Karpas-422 (cell line): ENCODE measurements at regions not wholly inside any gene's neighbourhood (a gene's known extent, or its start where the extent isn't known, plus 50 kb on each side); places are given as distances from the start of the nearest gene placed in this dataset.

ENCODE experiments used
- DNase-seq: peaks from one replicate; pipeline ENCODE4 v3.0.0-alpha.2; 2015
- H2AFZ ChIP-seq: fragments of 200-600 bp; sonication (generic); 2 replicates; pipeline ENCODE4 v1.6.1; 2014; ENCODE audit warnings: antibody characterized with exemption, low read length, mixed read lengths
- H3K27ac ChIP-seq: fragments of 200-600 bp; sonication (generic); 2 replicates; pipeline ENCODE4 v1.5.1; 2014; ENCODE audit warnings: mild to moderate bottlenecking, low read length, moderate library complexity
- H3K27me3 ChIP-seq: fragments of 200-600 bp; sonication (generic); 2 replicates; pipeline ENCODE4 v1.6.1; 2014; ENCODE audit warnings: low read length, mixed read lengths
- H3K36me3 ChIP-seq: fragments of 200-600 bp; sonication (generic); 2 replicates; pipeline ENCODE4 v1.6.1; 2014; ENCODE audit warnings: low read length, mixed read lengths; ENCODE audit not compliant: insufficient read depth
- H3K4me1 ChIP-seq: fragments of 200-600 bp; sonication (generic); 2 replicates; pipeline ENCODE4 v1.6.1; 2014; ENCODE audit warnings: mild to moderate bottlenecking, low read length, mixed read lengths
- H3K4me2 ChIP-seq: fragments of 200-600 bp; sonication (generic); 2 replicates; pipeline ENCODE4 v1.6.1; 2014; ENCODE audit warnings: low read length, low read depth, mild to moderate bottlenecking; ENCODE audit not compliant: poor library complexity, severe bottlenecking
- H3K4me3 ChIP-seq: fragments of 200-600 bp; sonication (generic); 2 replicates; pipeline ENCODE4 v1.5.1; 2014; ENCODE audit warnings: mild to moderate bottlenecking, antibody characterized with exemption, low read length, mixed read lengths
- H3K79me2 ChIP-seq: fragments of 200-600 bp; sonication (generic); 2 replicates; pipeline ENCODE4 v1.6.1; 2014; ENCODE audit warnings: mild to moderate bottlenecking, low read length, mixed read lengths
- H3K9ac ChIP-seq: fragments of 200-600 bp; sonication (generic); 2 replicates; pipeline ENCODE4 v1.6.0; 2014; ENCODE audit warnings: low read length
- H3K9me2 ChIP-seq: fragments of 200-600 bp; sonication (generic), shearing (Covaris generic); replicated peaks from 2 replicates; pipeline ENCODE4 v1.6.0; 2014; ENCODE audit warnings: mild to moderate bottlenecking, low read length, moderate library complexity; ENCODE audit not compliant: insufficient read depth
- H3K9me3 ChIP-seq: fragments of 300-700, 200-600 bp; sonication (generic); 2 replicates; pipeline ENCODE4 v1.6.1; 2014; ENCODE audit warnings: low read length, mixed read lengths
- H4K20me1 ChIP-seq: fragments of 200-600 bp; sonication (generic); 2 replicates; pipeline ENCODE4 v1.6.1; 2014; ENCODE audit warnings: mild to moderate bottlenecking, antibody characterized with exemption, low read length, low read depth; ENCODE audit not compliant: insufficient read depth

- no peak for DNase-seq
- Histone ChIP-seq H3K4me1 (no peaks in the 10 kb centered on the region), H4K20me1 (no peaks in the 10 kb centered on the region), H3K9ac (no peak overlapping the region), H3K36me3 (no peaks in the 10 kb centered on the region), H3K4me2 (no peak overlapping the region), H3K79me2 (no peaks in the 10 kb centered on the region), H3K9me2 (no peaks in the 10 kb centered on the region), H3K9me3 (no peaks in the 10 kb centered on the region), H3K4me3 (no peak overlapping the region), H3K27ac (no peak overlapping the region), H2AFZ (no peak overlapping the region), H3K27me3 (no peaks in the 10 kb centered on the region)
Observed at GRCh38 chr18:42412896-42413295, 457.9 kb downstream of the PIK3C3 start.

GRCh38 chr18:42413870-42414269 is 458.8 kb downstream of the PIK3C3 start:
- no peaks in the 10 kb centered on the region for H4K20me1 ChIP-seq
- no peak overlapping the region for H3K4me2 ChIP-seq
- H2AFZ ChIP-seq, result no peak overlapping the region
- H3K9ac ChIP-seq, result no peak overlapping the region
- no peaks in the 10 kb centered on the region for H3K9me3 ChIP-seq
- H3K27ac ChIP-seq, result no peak overlapping the region
- H3K27me3 ChIP-seq, result no peaks in the 10 kb centered on the region
- H3K36me3 ChIP-seq, result no peaks in the 10 kb centered on the region
- H3K9me2 ChIP-seq, result no peaks in the 10 kb centered on the region
- no peaks in the 10 kb centered on the region for H3K4me1 ChIP-seq
- no peaks in the 10 kb centered on the region for H3K79me2 ChIP-seq
- H3K4me3 ChIP-seq, result no peak overlapping the region
- DNase-seq, result no peak

- Histone ChIP-seq H3K27me3 (no peaks in the 10 kb centered on the region), H3K9me2 (no peaks in the 10 kb centered on the region), H3K4me1 (no peaks in the 10 kb centered on the region), H3K4me2 (no peak overlapping the region), H3K4me3 (no peak overlapping the region), H2AFZ (no peak overlapping the region), H3K27ac (no peak overlapping the region), H3K79me2 (no peaks in the 10 kb centered on the region), H3K9me3 (no peaks in the 10 kb centered on the region), H3K36me3 (no peaks in the 10 kb centered on the region), H4K20me1 (no peaks in the 10 kb centered on the region), H3K9ac (no peak overlapping the region)
- no peak for DNase-seq
Observed at GRCh38 chr18:42414756-42415454, 459.9 kb downstream of the PIK3C3 start.

DNA sequence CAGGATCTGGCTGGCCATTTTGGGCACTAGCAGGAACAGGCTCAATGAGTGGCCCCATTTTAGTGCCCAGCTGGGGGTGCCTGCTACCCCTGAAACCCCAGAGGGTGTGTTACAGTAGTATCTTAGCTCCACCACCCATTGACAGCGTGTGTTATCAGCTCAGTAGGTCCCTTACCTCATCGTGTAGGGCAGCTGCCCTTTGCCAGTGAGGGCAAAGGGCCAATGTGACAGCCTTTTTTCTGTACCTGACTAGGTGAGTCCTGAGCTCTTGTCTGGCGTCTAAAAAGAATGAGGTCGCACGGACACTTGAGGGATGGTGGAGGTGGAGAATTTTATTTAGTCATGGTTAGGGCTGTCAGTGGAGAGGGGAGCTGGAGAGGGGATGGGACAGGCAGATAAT is 462.2 kb downstream of the PIK3C3 start:
- Histone ChIP-seq H3K27me3 (no peaks in the 10 kb centered on the region), H4K20me1 (no peaks in the 10 kb centered on the region), H3K79me2 (no peaks in the 10 kb centered on the region), H3K36me3 (no peaks in the 10 kb centered on the region), H3K9me2 (no peaks in the 10 kb centered on the region), H3K9me3 (no peaks in the 10 kb centered on the region), H3K4me1 (no peaks in the 10 kb centered on the region), H3K9ac (no peak overlapping the region), H3K4me3 (no peak overlapping the region), H2AFZ (no peak overlapping the region), H3K27ac (no peak overlapping the region), H3K4me2 (no peak overlapping the region)
- DNase-seq, result no peak

DNA sequence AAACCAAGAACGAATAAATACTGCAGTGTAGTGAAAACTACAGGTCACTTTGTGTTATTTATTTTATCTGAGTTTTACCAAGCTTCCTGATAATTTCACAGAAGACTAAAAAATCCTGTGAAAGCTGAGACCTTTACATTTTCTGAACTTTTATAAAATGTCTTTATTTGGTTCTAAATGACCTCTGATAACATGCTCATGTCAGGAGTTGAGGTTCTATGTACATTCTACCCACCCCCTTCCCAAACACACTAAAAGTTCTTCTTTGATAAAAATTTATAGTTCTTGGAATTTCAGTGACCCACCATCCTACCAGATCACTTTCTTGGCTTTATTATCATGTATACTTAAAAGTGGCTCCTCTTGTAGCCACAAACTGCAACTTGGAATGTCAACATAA is 463.1 kb downstream of the PIK3C3 start:
- Histone ChIP-seq H4K20me1 (no peaks in the 10 kb centered on the region), H3K9me3 (no peaks in the 10 kb centered on the region), H3K36me3 (no peaks in the 10 kb centered on the region), H3K9ac (no peak overlapping the region), H3K27me3 (no peaks in the 10 kb centered on the region), H3K27ac (no peak overlapping the region), H3K9me2 (no peaks in the 10 kb centered on the region), H3K4me1 (no peaks in the 10 kb centered on the region), H3K4me2 (no peak overlapping the region), H2AFZ (no peak overlapping the region), H3K4me3 (no peak overlapping the region), H3K79me2 (no peaks in the 10 kb centered on the region)
- no peak for DNase-seq

- H3K4me3 ChIP-seq, result no peak overlapping the region
- no peaks in the 10 kb centered on the region for H3K4me1 ChIP-seq
- no peak overlapping the region for H3K9ac ChIP-seq
- H2AFZ ChIP-seq, result no peak overlapping the region
- H4K20me1 ChIP-seq, result no peaks in the 10 kb centered on the region
- no peaks in the 10 kb centered on the region for H3K9me3 ChIP-seq
- H3K36me3 ChIP-seq, result no peaks in the 10 kb centered on the region
- H3K9me2 ChIP-seq, result no peaks in the 10 kb centered on the region
- no peak for DNase-seq
- no peak overlapping the region for H3K27ac ChIP-seq
- no peaks in the 10 kb centered on the region for H3K27me3 ChIP-seq
- no peak overlapping the region for H3K4me2 ChIP-seq
- H3K79me2 ChIP-seq, result no peaks in the 10 kb centered on the region
Observed at GRCh38 chr18:42425025-42425424, 470.0 kb downstream of the PIK3C3 start.

DNA sequence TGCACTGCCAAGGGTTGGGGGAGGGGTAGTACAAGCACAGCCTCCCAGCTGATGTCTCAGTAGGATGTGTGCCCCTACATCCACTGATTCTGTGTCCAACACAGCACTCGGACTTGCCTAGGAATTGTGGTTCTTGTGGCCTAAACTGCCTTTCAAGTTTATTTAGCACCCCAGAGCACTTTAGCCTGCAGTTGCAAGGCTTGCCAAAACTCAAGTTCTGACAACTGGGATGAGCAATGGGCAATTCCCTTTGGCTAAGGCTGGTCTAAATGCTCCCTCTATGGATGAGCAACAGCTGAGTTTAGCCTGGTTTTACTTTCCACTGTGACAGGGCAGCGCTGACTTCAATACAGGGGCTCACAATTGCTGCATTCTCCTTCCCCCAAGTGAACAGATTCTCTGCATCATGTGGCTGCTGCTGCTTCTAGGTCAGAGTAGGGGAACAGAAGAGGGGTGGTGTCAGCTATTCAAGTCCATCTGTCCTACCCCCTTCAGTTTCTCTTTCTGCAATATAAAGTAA is 471.5 kb downstream of the PIK3C3 start:
- H3K27ac ChIP-seq, result no peak overlapping the region
- H3K4me2 ChIP-seq, result no peak overlapping the region
- H3K4me3 ChIP-seq, result no peak overlapping the region
- H3K9me3 ChIP-seq, result no peaks in the 10 kb centered on the region
- no peaks in the 10 kb centered on the region for H3K4me1 ChIP-seq
- no peaks in the 10 kb centered on the region for H3K79me2 ChIP-seq
- no peaks in the 10 kb centered on the region for H3K36me3 ChIP-seq
- no peak for DNase-seq
- H3K27me3 ChIP-seq, result no peaks in the 10 kb centered on the region
- H3K9me2 ChIP-seq, result no peaks in the 10 kb centered on the region
- no peaks in the 10 kb centered on the region for H4K20me1 ChIP-seq
- no peak overlapping the region for H3K9ac ChIP-seq
- H2AFZ ChIP-seq, result no peak overlapping the region

- H3K4me2 ChIP-seq, result no peak overlapping the region
- no peaks in the 10 kb centered on the region for H3K4me1 ChIP-seq
- no peak for DNase-seq
Observed at GRCh38 chr18:42429196-42429595, 474.2 kb downstream of the PIK3C3 start.

More at GRCh38 chr18:42429196-42429595, 474.2 kb downstream of the PIK3C3 start:
- Histone ChIP-seq H3K36me3 (no peaks in the 10 kb centered on the region), H2AFZ (no peak overlapping the region), H3K9ac (no peak overlapping the region), H3K9me3 (no peaks in the 10 kb centered on the region), H4K20me1 (no peaks in the 10 kb centered on the region), H3K27ac (no peak overlapping the region), H3K4me3 (no peak overlapping the region), H3K27me3 (no peaks in the 10 kb centered on the region), H3K79me2 (no peaks in the 10 kb centered on the region), H3K9me2 (no peaks in the 10 kb centered on the region)
